NB4 (cell line): ENCODE measurements at regions not wholly inside any gene's neighbourhood (a gene's known extent, or its start where the extent isn't known, plus 50 kb on each side); places are given as distances from the start of the nearest gene placed in this dataset.

Experiments
- POLR2A ChIP-seq: IDR thresholded peaks from 2 replicates; pipeline ENCODE4 v1.6.1; 2011; ENCODE audit warnings: mild to moderate bottlenecking; ENCODE audit not compliant: insufficient read length; ENCODE audit errors: extremely low read depth
- TF ChIP-seq, protein P1 (sequence below): IDR thresholded peaks from one replicate; pipeline ENCODE4 v1.5.1; 2012; ENCODE audit warnings: low read depth, low read length

DNA sequence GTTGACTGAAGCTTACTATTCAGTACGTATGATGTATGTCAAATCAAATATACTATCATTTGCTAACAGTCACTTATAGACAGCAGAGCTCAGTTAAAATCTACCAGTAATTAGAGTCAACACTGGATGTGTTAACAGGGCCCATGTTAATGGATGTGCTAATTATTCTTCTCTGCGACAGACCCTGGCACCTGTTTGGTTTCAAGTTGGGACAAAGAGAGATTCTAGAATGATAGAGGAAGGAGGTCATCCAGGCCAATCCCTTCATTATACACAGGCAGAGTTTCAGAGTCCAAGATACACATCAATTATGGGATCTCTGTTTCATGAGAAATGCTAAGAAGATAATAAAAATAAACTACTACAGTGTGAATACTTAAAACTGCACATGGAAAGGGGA lies 615.0 kb downstream of the ZNF608 start:
- TF ChIP-seq, protein P1, sequence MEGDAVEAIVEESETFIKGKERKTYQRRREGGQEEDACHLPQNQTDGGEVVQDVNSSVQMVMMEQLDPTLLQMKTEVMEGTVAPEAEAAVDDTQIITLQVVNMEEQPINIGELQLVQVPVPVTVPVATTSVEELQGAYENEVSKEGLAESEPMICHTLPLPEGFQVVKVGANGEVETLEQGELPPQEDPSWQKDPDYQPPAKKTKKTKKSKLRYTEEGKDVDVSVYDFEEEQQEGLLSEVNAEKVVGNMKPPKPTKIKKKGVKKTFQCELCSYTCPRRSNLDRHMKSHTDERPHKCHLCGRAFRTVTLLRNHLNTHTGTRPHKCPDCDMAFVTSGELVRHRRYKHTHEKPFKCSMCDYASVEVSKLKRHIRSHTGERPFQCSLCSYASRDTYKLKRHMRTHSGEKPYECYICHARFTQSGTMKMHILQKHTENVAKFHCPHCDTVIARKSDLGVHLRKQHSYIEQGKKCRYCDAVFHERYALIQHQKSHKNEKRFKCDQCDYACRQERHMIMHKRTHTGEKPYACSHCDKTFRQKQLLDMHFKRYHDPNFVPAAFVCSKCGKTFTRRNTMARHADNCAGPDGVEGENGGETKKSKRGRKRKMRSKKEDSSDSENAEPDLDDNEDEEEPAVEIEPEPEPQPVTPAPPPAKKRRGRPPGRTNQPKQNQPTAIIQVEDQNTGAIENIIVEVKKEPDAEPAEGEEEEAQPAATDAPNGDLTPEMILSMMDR = no peak
- no peak for TF ChIP-seq POLR2A
